ENCODE measurements at regions not wholly inside any gene's neighbourhood (a gene's known extent, or its start where the extent isn't known, plus 50 kb on each side); places are given as distances from the start of the nearest gene placed in this dataset.

DNA sequence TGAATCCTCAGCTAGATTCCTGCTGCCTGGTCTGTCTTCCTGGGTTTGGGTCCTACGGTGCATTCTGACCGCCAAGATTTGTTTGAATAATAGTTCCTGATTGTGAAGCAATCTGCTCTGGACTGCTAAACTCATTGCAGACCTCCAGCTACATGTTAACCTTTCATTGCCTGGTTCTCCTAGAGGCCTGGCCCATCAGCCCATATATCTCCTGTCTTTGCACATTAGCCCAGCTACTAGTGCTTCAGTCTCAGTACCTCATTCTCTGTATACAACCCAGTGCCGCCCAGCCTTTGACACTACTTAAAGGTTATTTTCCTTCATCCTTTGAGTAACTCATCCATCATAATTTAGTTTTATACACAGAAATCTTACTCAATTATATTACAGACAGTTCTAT, 65.6 kb upstream of the GRIP1 start:
- H3K9me3 ChIP-seq (ENCODE audit: low read length), result no peaks in the 10 kb centered on the region
- H4K20me1 ChIP-seq (ENCODE audit: insufficient read depth, low read length), result no peaks in the 10 kb centered on the region
- H3K79me2 ChIP-seq (ENCODE audit: insufficient read depth, low read length), result no peaks in the 10 kb centered on the region
- H3K36me3 ChIP-seq (replicated peaks in 1 of 2; ENCODE audit: control insufficient read depth in 1 of 2, insufficient read depth in 2 of 2, low read length in 2 of 2), result no peaks in the 10 kb centered on the region
- no peaks in the 10 kb centered on the region; a peak in 1 of 5 replicates for H3K27me3 ChIP-seq (ENCODE audit: control insufficient read depth in 1 of 2, insufficient read depth in 2 of 2, low read length in 2 of 2)
- 6% methylated on average over 3 of the region's 3 CpGs for WGBS (ENCODE audit: low lambda C conversion rate)
- H3K27ac ChIP-seq (ENCODE audit: extremely low read length, insufficient read depth, low read length), result no peak overlapping the region
- POLR2A ChIA-PET, result no interaction called here
- H3K4me3 ChIP-seq (replicated peaks in 1 of 3; ENCODE audit: insufficient read depth in 1 of 3, low read depth in 2 of 3, low read length in 3 of 3), result no peak overlapping the region
- intact Hi-C loops (cut with micrococcal nuclease; ENCODE audit: unreplicated experiment), result no loop called here
- CTCF ChIA-PET (ENCODE audit: low intra/inter-chr PET ratio, low total read pairs), result no interaction called here
- H3K9ac ChIP-seq (ENCODE audit: insufficient read depth, low read depth, low read length), result no peak overlapping the region
- no peak overlapping the region for H3K4me2 ChIP-seq (ENCODE audit: low read depth, low read length)
- TF ChIP-seq ZNF343 (CRISPR knock-in tag; IDR thresholded peaks at IDR 0.05) (no peak), RARG (CRISPR knock-in tag; IDR thresholded peaks at IDR 0.05; ENCODE audit: low read depth) (no peak), ZBTB42 (CRISPR knock-in tag; IDR thresholded peaks at IDR 0.05) (no peak), RFX3 (CRISPR knock-in tag; IDR thresholded peaks at IDR 0.05) (no peak), MAFG (CRISPR knock-in tag; IDR thresholded peaks at IDR 0.05) (no peak), DR1 (CRISPR knock-in tag; IDR thresholded peaks at IDR 0.05) (no peak), REL (CRISPR knock-in tag; conservative IDR thresholded peaks at IDR 0.05) (no peak), ATF7 (IDR thresholded peaks at IDR 0.05) (no peak), ATF7 (CRISPR knock-in tag; IDR thresholded peaks at IDR 0.05) (no peak), ZNF614 (CRISPR knock-in tag; IDR thresholded peaks at IDR 0.05; ENCODE audit: borderline replicate concordance) (no peak), ZNF550 (CRISPR knock-in tag; IDR thresholded peaks at IDR 0.05; ENCODE audit: borderline replicate concordance) (no peak), ZMAT3 (CRISPR knock-in tag; conservative IDR thresholded peaks at IDR 0.05) (no peak), MBD4 (IDR thresholded peaks at IDR 0.05; ENCODE audit: borderline replicate concordance, low read length) (no peak), CREB1 (IDR thresholded peaks at IDR 0.05) (no peak), CREB1 (CRISPR knock-in tag; IDR thresholded peaks at IDR 0.05) (no peak), REXO4 (CRISPR knock-in tag; IDR thresholded peaks at IDR 0.05; ENCODE audit: borderline replicate concordance) (no peak), ASH2L (IDR thresholded peaks at IDR 0.05; ENCODE audit: insufficient read length, low read depth, low read length) (no peak)
- TF ChIP-seq, protein P1, sequence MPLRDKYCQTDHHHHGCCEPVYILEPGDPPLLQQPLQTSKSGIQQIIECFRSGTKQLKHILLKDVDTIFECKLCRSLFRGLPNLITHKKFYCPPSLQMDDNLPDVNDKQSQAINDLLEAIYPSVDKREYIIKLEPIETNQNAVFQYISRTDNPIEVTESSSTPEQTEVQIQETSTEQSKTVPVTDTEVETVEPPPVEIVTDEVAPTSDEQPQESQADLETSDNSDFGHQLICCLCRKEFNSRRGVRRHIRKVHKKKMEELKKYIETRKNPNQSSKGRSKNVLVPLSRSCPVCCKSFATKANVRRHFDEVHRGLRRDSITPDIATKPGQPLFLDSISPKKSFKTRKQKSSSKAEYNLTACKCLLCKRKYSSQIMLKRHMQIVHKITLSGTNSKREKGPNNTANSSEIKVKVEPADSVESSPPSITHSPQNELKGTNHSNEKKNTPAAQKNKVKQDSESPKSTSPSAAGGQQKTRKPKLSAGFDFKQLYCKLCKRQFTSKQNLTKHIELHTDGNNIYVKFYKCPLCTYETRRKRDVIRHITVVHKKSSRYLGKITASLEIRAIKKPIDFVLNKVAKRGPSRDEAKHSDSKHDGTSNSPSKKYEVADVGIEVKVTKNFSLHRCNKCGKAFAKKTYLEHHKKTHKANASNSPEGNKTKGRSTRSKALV (CRISPR knock-in tag; IDR thresholded peaks at IDR 0.05), result no peak
- BruUV-seq (replicated peaks), result no TSS peak
- in situ Hi-C loops (cut with HindIII; ENCODE audit: extremely low pct_ligation_motif_present, low pct_unique_long_range_greater_than_20kb), result no loop called here
- H3K4me1 ChIP-seq (ENCODE audit: insufficient read depth, low read length), result no peaks in the 10 kb centered on the region
- H2AFZ ChIP-seq (ENCODE audit: low read length), result no peak overlapping the region
- FAIRE-seq (no peak), DNase-seq (ENCODE audit: low spot score) (no peak), ATAC-seq (no peak)

Measured in HepG2 (cell line).